PC-9 (cell line): ENCODE measurements at regions not wholly inside any gene's neighbourhood (a gene's known extent, or its start where the extent isn't known, plus 50 kb on each side); places are given as distances from the start of the nearest gene placed in this dataset.

Experiments used
- BruUV-seq: library from RNA; stranded (reverse); fragments of 400-500 nt; replicated peaks from 2 replicates; lab custom pipeline; 2021; lab: Mats Ljungman, UMichigan
- CTCF ChIA-PET: fragments of 300-600 bp; sonication (Branson Sonifier 250); formaldehyde crosslinking; loops from one replicate; lab custom pipeline; 2022; ENCODE audit warnings: antibody characterized with exemption; lab: Charles Lee
- POLR2A ChIA-PET: fragments of 300-600 bp; sonication (Branson Sonifier 250); formaldehyde crosslinking; loops from one replicate; lab custom pipeline; 2022; ENCODE audit warnings: antibody characterized with exemption; ENCODE audit not compliant: unreplicated experiment; lab: Charles Lee
- DNase-seq, 2 experiments: peaks; one replicate each; pipeline versions ENCODE4 v3.0.0 to v3.0.0-alpha.2; 2015 to 2022; ENCODE audit warnings: mixed read lengths in 1 of 2
- H2AFZ ChIP-seq: fragments of 200-600 bp; sonication (generic); 2 replicates; pipeline ENCODE4 v1.8.1; 2017; ENCODE audit warnings: antibody characterized with exemption
- H3F3A ChIP-seq: fragments of 200-600 bp; sonication (generic); 2 replicates; pipeline ENCODE4 v1.8.1; 2017; ENCODE audit warnings: antibody characterized with exemption, mild to moderate bottlenecking, low read depth; ENCODE audit not compliant: insufficient read depth
- H3K27ac ChIP-seq: fragments of 200-600 bp; sonication (generic); 2 replicates; pipeline ENCODE4 v1.6.1; 2016; ENCODE audit warnings: mixed run types
- H3K27me3 ChIP-seq: fragments of 200-600 bp; sonication (generic); 2 replicates; pipeline ENCODE4 v1.6.1; 2016; ENCODE audit warnings: low read depth, mixed run types; ENCODE audit not compliant: insufficient read depth
- H3K36me3 ChIP-seq: fragments of 200-600 bp; sonication (generic); 2 replicates; pipeline ENCODE4 v1.6.1; 2016; ENCODE audit warnings: low read depth, mixed run types
- H3K4me1 ChIP-seq: fragments of 200-600 bp; sonication (generic); replicated peaks from 2 replicates; pipeline ENCODE4 v1.6.1; 2016; ENCODE audit warnings: mixed run types; ENCODE audit not compliant: insufficient read depth
- H3K4me2 ChIP-seq: fragments of 200-600 bp; sonication (generic); 2 replicates; pipeline ENCODE4 v1.6.1; 2017; ENCODE audit warnings: mixed run types
- H3K4me3 ChIP-seq: fragments of 200-600 bp; sonication (generic); 2 replicates; pipeline ENCODE4 v1.6.1; 2016; ENCODE audit warnings: mixed run types
- H3K79me2 ChIP-seq: fragments of 200-600 bp; sonication (generic); 2 replicates; pipeline ENCODE4 v1.6.1; 2017; ENCODE audit warnings: low read depth, mixed run types
- H3K9me2 ChIP-seq: fragments of 200-600 bp; sonication (generic); 2 replicates; pipeline ENCODE4 v1.8.1; 2017; ENCODE audit warnings: mild to moderate bottlenecking; ENCODE audit not compliant: insufficient read depth
- H3K9me3 ChIP-seq: fragments of 200-600 bp; sonication (generic); 2 replicates; pipeline ENCODE4 v1.8.1; 2016; ENCODE audit warnings: low read depth; ENCODE audit not compliant: insufficient read depth
- H4K20me1 ChIP-seq: fragments of 200-600 bp; sonication (generic); 2 replicates; pipeline ENCODE4 v1.8.1; 2017; ENCODE audit not compliant: insufficient read depth
- EZH2 ChIP-seq: fragments of 200-600 bp; sonication (generic); IDR thresholded peaks from 2 replicates; pipeline ENCODE4 v1.8.0; 2017; ENCODE audit warnings: antibody characterized with exemption, low read depth
- intact Hi-C: fragments of 100-400 bp; cut with micrococcal nuclease; formaldehyde crosslinking; loops from one replicate; pipeline ENCODE4 v1.10.0; 2022; ENCODE audit not compliant: unreplicated experiment
- TF ChIP-seq, protein P1 (sequence below): fragments of 200-600 bp; sonication (generic); conservative IDR thresholded peaks from 2 replicates; pipeline ENCODE4 v1.6.1; 2017; ENCODE audit warnings: mixed run types, antibody characterized with exemption, mild to moderate bottlenecking, moderate library complexity

DNA sequence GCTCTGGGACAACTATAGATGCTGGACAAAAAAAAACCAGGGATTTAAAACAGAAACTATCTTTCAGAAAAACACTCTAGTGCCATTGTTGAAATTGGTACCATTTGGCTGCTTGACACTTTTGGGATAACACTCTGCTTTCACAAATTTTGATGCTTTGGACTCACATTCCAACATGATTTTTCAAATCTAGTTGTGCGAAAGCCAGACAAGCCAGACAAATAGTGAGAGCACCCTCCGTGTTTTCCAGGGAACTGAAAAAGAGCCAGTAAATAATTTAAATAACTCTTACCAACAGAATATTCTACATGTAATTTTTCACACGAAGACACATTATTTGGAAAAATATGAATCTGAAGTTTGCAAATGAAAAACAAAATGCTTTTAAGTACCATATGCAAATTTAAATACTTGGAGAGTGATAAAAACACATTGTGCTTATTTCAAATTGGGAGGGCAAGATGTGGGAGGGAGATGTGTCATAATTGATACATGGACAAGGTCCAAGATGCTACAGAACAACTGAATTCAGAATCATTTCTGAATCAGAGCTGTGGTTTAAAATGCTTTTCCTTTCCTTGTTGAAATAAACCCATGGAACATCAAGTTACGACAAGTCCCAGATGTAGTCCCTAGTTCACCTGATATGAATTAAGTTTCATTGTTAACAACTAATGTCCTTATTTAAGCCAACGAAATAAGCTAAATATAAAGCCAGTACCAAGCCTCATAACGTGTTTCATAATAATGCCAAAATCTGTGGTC, 144.2 kb upstream of the SOX2 start:
- H3K36me3 ChIP-seq = no peaks in the 10 kb centered on the region
- CTCF ChIA-PET = interaction anchor here (0.8 kb wide), 1 partner anchor 553 kb away, joined by 4 read pairs; no protein-coding TSS in a partner anchor
- H3K79me2 ChIP-seq = no peaks in the 10 kb centered on the region
- BruUV-seq = no TSS peak
- H3K9me2 ChIP-seq = no peaks in the 10 kb centered on the region
- H3K27me3 ChIP-seq = no peaks in the 10 kb centered on the region
- no peak for DNase-seq
- H3K4me1 ChIP-seq = no peaks in the 10 kb centered on the region
- H4K20me1 ChIP-seq = no peaks in the 10 kb centered on the region
- intact Hi-C loops = loop anchor here (5.0 kb wide), 1 partner anchor 130 kb away; no protein-coding TSS in a partner anchor
- H3K27ac ChIP-seq = no peak overlapping the region
- no peak overlapping the region for H3K4me2 ChIP-seq
- POLR2A ChIA-PET = interaction anchor here (0.7 kb wide), 1 partner anchor 1053 kb away, joined by 4 read pairs; no protein-coding TSS in a partner anchor
- no peaks in the 10 kb centered on the region; the same call in 1 of the 2 replicates for H3K9me3 ChIP-seq
- TF ChIP-seq, protein P1, sequence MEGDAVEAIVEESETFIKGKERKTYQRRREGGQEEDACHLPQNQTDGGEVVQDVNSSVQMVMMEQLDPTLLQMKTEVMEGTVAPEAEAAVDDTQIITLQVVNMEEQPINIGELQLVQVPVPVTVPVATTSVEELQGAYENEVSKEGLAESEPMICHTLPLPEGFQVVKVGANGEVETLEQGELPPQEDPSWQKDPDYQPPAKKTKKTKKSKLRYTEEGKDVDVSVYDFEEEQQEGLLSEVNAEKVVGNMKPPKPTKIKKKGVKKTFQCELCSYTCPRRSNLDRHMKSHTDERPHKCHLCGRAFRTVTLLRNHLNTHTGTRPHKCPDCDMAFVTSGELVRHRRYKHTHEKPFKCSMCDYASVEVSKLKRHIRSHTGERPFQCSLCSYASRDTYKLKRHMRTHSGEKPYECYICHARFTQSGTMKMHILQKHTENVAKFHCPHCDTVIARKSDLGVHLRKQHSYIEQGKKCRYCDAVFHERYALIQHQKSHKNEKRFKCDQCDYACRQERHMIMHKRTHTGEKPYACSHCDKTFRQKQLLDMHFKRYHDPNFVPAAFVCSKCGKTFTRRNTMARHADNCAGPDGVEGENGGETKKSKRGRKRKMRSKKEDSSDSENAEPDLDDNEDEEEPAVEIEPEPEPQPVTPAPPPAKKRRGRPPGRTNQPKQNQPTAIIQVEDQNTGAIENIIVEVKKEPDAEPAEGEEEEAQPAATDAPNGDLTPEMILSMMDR = no peak
- no peak for TF ChIP-seq EZH2
- H2AFZ ChIP-seq = no peak overlapping the region
- no peak overlapping the region for H3K4me3 ChIP-seq
- no peaks in the 10 kb centered on the region for H3F3A ChIP-seq

DNA sequence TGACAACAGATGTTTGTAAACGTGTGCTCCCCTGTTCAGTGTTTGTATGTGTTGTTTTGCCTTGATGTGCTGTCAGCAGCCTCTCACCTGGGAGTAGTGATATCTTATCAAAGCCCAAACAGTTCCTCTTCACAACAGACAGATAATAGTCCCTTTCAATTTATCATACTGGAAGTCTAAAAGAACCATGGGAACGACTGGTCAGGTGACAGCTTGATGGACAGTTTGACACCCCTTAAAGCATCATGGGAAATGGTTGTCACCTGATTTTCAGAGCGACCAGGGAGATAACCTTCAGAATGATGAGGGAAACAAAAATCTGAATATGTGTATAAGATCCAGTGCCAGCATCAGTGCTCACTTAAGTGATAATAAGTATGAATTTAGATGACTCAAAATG, 146.3 kb upstream of the SOX2 start:
- H3K79me2 ChIP-seq = no peaks in the 10 kb centered on the region
- peak overlapping the region; percentile 32 for H3K4me2 ChIP-seq
- no peaks in the 10 kb centered on the region for H3K27me3 ChIP-seq
- intact Hi-C loops = loop anchor here (5.0 kb wide), 1 partner anchor 132 kb away; no protein-coding TSS in a partner anchor
- no TSS peak for BruUV-seq
- H4K20me1 ChIP-seq = no peaks in the 10 kb centered on the region
- H3K4me1 ChIP-seq = no peaks in the 10 kb centered on the region
- POLR2A ChIA-PET = no interaction called here
- H3K27ac ChIP-seq = no peak overlapping the region
- H3F3A ChIP-seq = no peaks in the 10 kb centered on the region
- H3K36me3 ChIP-seq = no peaks in the 10 kb centered on the region
- peak overlapping the region; percentile 56 for H2AFZ ChIP-seq
- TF ChIP-seq EZH2 = no peak
- TF ChIP-seq, protein P1 = no peak
- DNase-seq = no peak
- no peaks in the 10 kb centered on the region; the same call in 1 of the 2 replicates for H3K9me3 ChIP-seq
- CTCF ChIA-PET = no interaction called here
- no peaks in the 10 kb centered on the region for H3K9me2 ChIP-seq
- H3K4me3 ChIP-seq = no peak overlapping the region

DNA sequence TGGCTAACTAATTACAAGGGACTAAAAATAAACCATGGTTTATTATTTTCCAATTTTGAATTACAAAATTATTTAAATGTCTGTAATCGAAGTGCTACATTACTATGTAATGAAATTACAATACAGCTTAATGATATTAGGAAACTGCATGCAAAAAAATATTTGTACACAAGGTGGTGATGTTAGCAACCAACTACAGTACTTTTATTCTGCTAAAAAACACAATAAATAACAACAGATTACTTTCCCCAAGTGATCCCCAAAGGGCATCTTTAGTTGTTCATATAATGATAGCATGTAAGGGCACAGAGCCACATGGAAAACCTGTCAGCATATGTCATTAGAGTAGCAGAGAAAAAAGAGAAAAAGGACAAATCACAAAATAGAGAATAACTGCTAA, 147.5 kb upstream of the SOX2 start:
- Histone ChIP-seq H3K4me2 (no peak overlapping the region), H3K79me2 (no peaks in the 10 kb centered on the region), H3K36me3 (no peaks in the 10 kb centered on the region), H3K4me3 (no peak overlapping the region), H3K9me2 (no peaks in the 10 kb centered on the region), H4K20me1 (no peaks in the 10 kb centered on the region), H3K9me3 (no peaks in the 10 kb centered on the region; the same call in 1 of the 2 replicates), H3K27ac (no peak overlapping the region), H3F3A (no peaks in the 10 kb centered on the region), H3K27me3 (no peaks in the 10 kb centered on the region), H3K4me1 (no peaks in the 10 kb centered on the region), H2AFZ (no peak overlapping the region)
- BruUV-seq = no TSS peak
- no peak for DNase-seq
- TF ChIP-seq, protein P1 = peak; percentile 52; the same call in 1 of the 2 replicates
- TF ChIP-seq EZH2 = no peak
- ChIA-PET CTCF (interaction anchor here (1.0 kb wide), 1 partner anchor 137 kb away, joined by 9 read pairs; no protein-coding TSS in a partner anchor), POLR2A (no interaction called here)
- intact Hi-C loops = no loop called here
